ENCODE measurements at regions not wholly inside any gene's neighbourhood (a gene's known extent, or its start where the extent isn't known, plus 50 kb on each side); places are given as distances from the start of the nearest gene placed in this dataset.
A peak's percentile ranks its signal among the peaks of the same experiment; 100 is the strongest.
"Not testable (repeated sequence)": the region's sequence is repeated elsewhere in the genome, so short reads cannot be mapped to it uniquely, and the experiment has no call there.

- peak; percentile 76 to 77 for DNase-seq
Measured at GRCh38 chrX:3815896-3816664, 102.6 kb upstream of the PRKX start.

DNA sequence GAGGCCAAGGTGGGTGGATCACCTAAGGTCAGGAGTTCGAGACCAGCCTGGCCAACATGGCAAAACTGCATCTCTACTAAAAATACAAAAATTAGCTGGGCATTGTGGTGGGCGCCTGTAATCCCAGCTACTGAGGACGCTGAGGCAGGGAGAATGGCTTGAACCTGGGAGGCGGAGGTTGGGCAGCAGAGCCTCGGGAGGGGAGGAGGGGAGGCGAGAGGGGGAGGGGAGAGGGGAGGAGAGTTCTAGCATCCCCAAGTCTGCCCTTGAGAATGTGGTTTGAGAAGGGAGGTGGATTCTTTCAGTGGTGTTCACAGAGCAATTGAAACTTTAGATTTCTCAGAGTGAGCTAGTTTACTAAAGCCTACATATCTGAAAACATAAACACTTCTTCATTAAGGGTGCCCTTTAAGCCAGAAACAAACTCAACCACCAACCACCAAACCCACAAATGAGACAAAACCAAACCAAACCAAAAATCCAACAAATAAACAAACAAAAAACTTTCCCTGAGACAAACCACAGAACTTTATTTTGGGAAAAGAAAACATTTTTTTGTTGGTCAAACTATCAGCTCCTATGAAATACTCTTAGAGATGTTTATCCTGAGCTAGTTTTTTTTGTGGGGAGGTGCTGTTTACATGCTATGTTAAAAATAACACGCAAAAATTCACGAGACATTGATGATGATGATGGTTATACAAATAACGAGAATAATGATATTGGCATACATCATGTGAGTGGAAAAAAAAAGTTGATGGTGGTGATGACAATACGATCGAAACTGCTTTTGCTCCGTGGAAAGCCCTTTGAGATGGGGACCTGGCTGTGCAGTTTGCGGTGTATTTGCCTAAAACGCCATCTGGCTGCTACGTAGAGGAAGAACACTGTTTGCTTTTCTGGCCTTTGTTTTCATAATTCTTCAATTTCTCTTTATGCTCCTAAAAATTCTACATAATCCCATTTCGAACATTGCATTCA is 98.2 kb upstream of the PRKX start:
- peak; percentile 36 to 42 for DNase-seq

- DNase-seq = no peak
Measured at GRCh38 chrX:3807906-3808305, 94.5 kb upstream of the PRKX start.

DNA sequence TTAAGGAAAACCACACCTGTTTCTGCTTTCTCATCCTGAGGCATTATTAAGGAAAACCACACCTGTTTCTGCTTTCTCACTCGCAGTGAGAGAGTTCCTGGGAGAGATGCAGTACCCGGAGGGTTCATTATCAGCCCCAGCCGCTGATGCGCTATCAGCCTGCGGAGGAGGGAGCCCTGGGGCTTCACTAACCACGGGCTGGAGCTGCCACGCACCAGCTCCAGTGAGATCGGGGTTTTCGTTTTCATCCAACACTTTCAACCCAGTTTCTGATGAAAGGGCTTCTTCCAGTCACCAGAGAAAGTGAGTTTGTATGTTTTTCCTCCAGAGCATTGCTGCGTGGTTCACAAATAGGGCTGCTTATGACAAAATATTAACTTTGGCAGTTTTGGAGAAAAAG is 93.2 kb upstream of the PRKX start:
- no peak for DNase-seq

- no peak for DNase-seq
Measured at GRCh38 chrX:3803713-3804112, 90.3 kb upstream of the PRKX start.

DNA sequence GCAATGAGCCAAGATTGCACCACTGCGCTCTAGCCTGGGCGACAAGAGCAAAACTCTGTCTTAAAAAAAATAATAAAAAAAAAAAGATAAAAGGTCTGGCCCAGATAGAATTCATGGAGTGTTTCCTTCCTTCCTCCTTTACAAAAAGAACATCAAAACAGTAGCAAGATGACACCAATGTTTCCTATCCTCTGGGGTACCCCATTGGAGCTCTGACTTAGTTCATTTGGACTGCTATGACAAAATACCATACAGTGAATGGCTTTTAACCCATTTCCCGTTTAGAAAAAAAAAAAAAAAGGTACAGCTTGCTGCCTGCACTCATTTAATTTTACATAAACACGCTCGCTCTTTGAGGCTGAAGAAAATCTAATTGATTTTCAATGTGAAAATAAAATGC is 89.9 kb upstream of the PRKX start:
- no peak for DNase-seq

GRCh38 chrX:3795411-3795810 is 82.0 kb upstream of the PRKX start:
- DNase-seq = not testable (repeated sequence)

DNA sequence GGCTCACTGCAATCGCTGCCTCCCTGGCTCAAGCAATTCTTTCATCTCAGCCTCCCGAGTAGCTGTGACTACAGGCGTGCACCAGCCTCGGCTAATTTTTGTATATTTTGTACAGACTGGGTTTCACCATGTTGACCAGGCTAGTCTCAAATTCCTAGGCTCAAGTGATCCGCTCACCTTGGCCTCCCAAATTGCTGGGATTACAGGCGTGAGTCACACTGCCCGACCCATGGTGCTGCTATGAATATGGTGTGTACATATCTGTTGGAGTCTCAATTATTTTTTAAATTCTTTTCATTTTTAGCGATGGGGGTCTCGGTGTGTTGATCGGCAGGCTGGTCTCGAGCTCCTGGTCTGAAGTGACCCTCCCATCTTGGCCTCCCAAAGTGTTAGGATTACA is 78.0 kb upstream of the PRKX start:
- no peak for DNase-seq

DNA sequence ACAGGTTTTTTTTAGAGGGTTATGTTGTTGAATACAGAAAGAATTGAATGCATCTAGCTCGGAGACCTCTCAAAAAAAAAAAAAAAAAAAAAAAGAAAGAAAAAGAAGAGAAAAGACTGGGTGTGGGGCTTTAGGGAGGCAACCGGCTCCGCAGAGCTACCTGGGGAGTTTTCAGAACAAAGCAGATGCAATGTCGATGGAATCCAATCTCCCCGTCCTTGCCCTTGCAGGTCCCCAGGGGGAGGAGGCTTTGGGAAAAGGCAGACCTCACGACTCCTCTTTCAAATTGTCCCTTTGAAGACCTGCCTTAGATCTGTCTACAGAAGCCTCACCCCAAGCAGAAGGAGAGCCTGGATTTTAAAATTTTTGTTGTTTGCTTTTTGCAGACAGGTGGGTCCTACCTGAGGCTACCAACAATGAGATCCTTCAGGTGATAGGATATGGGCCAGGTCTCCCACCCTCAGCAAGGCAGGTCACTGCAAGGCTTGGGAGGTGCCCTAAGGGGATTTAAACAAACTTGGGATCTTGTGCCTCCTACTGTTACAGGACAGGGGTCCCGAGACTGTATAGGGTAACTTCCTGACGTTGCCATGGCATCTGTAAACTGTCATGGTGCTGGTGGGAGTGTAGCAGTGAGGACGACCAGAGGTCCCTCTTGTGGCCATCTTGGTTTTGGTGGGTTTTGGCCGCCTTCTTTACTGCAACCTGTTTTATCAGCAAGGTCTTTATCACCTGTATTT is 75.2 kb upstream of the PRKX start:
- peak; percentile 26 to 28 for DNase-seq

DNA sequence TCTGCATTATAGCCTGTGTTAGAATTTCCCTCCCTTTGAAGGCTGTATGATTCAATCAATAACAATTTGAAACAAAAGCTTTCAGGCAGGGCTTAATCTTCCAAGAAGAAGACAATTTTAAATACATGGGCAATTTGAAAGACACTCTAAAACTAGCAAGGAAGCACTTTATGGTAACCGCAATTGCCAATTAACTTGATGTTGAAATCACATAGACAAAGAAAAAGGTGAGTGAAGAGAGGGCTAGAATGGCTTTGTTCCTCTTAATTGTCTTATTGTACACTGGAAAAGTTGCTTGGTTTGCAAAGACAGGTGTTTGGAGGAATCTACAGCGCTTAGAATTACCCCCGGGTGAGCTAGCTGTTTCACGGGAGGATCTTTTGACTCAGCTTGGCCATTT is 74.4 kb upstream of the PRKX start:
- no peak for DNase-seq

DNA sequence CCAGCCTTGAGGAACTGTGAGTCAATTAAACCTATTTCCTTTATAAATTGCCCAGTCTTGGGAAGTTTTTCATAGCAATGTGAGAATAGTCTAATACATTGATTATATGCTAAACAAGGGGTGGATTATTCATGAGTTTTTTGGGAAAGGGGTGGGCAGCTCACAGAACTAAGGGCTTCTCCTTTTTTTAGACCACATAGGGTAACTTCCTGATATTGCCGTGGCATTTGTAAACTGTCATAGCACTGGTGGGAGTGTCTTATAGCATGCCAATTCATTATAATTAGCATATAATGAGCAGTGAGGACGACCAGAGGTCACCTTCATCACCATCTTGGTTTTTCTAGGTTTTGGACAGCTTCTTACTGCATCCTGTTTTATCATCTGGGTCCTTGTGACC is 72.4 kb upstream of the PRKX start:
- DNase-seq = not testable (repeated sequence)

GRCh38 chrX:3780564-3780963 is 67.1 kb upstream of the PRKX start:
- DNase-seq = no peak

DNA sequence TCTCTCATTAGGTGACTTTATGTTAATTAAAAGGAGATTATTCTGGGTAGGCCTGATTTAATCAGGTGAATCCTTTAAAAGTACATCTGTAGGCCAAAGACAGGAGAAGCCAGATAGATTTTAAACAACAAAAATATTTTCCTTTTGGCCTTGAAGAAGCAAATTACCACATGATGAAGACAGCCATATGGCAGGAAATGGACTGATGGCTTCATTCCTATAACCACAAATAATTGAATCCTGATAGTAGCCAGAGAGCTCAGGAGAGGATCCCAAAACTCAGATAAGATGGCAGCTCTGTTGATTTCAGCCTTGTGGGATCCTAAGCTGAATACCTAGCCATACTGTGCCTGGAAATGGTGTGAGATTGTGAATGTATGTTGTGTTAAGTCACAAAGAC is 66.1 kb upstream of the PRKX start:
- no peak for DNase-seq

DNA sequence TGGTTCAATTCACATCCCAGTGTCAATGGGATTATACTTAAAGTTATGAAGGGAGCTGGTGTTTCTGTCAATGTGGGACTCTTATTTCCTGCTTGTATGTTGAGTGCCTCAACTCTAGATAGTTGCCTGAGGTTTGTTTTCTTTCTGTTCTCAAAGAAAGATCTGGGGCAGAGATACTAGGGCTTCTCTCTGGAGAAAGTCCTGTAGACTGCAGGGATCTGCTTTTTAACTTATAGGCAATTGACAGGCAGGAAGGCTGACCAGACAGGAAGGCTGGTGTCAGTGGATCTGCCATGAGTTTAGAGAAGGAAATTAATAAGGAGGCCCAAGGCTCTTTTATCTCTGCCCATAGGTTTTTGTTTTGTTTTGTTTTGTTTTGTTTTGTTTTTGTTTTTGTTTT is 64.0 kb upstream of the PRKX start:
- DNase-seq = no peak

DNA sequence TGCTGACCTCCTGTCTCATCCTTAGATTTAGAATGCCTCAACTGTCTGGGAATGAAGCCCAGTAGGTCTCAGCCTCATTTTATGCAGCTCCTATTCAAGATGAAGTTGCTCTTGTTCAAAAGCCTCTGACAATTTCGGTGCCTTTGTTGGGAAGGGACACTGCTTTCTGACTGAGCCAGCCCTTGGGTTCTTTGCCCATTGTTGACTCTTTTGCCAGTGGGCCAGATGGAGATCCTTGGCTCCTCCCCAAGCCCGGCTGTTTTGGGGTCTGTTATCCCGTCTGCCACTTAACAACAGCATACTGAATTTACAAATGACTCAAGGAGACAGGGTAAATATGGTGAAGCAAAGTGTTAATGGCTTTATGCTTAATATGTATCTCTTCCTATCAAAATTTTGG is 58.3 kb upstream of the PRKX start:
- DNase-seq = no peak

- DNase-seq = no peak
Measured at GRCh38 chrX:3768881-3769280, 55.4 kb upstream of the PRKX start.

Measured in activated T-cell treated with anti-CD3 and anti-CD28 coated beads, Interleukin-2, amount 50 U/mL, for 48 hours (primary cell).